Stomach (tissue), 8 donors: ENCODE measurements at regions not wholly inside any gene's neighbourhood (a gene's known extent, or its start where the extent isn't known, plus 50 kb on each side); places are given as distances from the start of the nearest gene placed in this dataset.
A peak's percentile ranks its signal among the peaks of the same experiment; 100 is the strongest.

Experiments
- DNase-seq, 2 donors: peaks; one replicate each; pipeline versions ENCODE4 v3.0.0 to v3.0.0-alpha.2; 2013 to 2019
- H3K27ac ChIP-seq, 5 donors: fragments of 200-600 bp in 4 of 5; sonication (generic) in 4 of 5; one replicate each; pipeline ENCODE4 v1.5.1; 2013 to 2019; ENCODE audit warnings: mild to moderate bottlenecking in 1 of 5, moderate library complexity in 1 of 5
- H3K27me3 ChIP-seq, 3 donors: fragments of 200-600 bp; sonication (generic); one replicate each; pipeline ENCODE4 v1.5.1; 2017 to 2019; ENCODE audit warnings: mixed run types in 1 of 3
- H3K36me3 ChIP-seq, 4 donors: fragments of 200-600 bp; sonication (generic); 1 replicate in 3 of 4; 2 replicates in 1 of 4; pipeline ENCODE4 v1.5.1; 2016 to 2019
- H3K4me1 ChIP-seq, 4 donors: fragments of 200-600 bp; sonication (generic); one replicate each; pipeline ENCODE4 v1.5.1; 2016 to 2019
- H3K4me3 ChIP-seq, 4 donors: fragments of 200-600 bp; sonication (generic) in 3 of 4; one replicate each; pipeline ENCODE4 v1.5.1; 2016 to 2019; ENCODE audit warnings: mild to moderate bottlenecking in 1 of 4
- H3K9me3 ChIP-seq, 4 donors: fragments of 200-600 bp; sonication (generic); one replicate each; pipeline ENCODE4 v1.5.1; 2016 to 2019
- CTCF ChIP-seq, 7 experiments: fragments of 450-650 bp in 4 of 7; fragments of 200-600 bp in 3 of 7; sonication (generic) in 3 of 7; IDR thresholded peaks; one replicate each; pipeline ENCODE4 v1.5.1; 2016 to 2019; ENCODE audit warnings: antibody characterized with exemption in 7 of 7, control low read depth in 2 of 7, mild to moderate bottlenecking in 1 of 7
- EP300 ChIP-seq: sonication (generic); formaldehyde crosslinking; IDR thresholded peaks from one replicate; pipeline ENCODE4 v1.6.1; 2017; ENCODE audit warnings: antibody characterized with exemption
- POLR2A ChIP-seq, 4 donors: fragments of 450-650 bp; IDR thresholded peaks; one replicate each; pipeline ENCODE4 v1.6.1; 2016; ENCODE audit warnings: antibody characterized with exemption in 4 of 4, control low read depth in 2 of 4, mild to moderate bottlenecking in 1 of 4, moderate library complexity in 1 of 4
- POLR2AphosphoS5 ChIP-seq, 3 donors: sonication (generic); formaldehyde crosslinking; IDR thresholded peaks; one replicate each; pipeline ENCODE4 v1.6.1; 2016; ENCODE audit warnings: antibody characterized with exemption in 3 of 3
- WGBS, 5 donors: extraction: QIAGEN DNeasy Blood & Tissue Kit in 3 of 5; methylation state at CpG; one replicate each; pipeline versions ENCODE4 v1.1.5 to v1.1.7; 2013 to 2018; 5-methylcytosine and 5-hydroxymethylcytosine counted together
- intact Hi-C: fragments of 100-400 bp; cut with DNase I; formaldehyde crosslinking; loops from one replicate; pipeline ENCODE4 v1.15.1; 2023; ENCODE audit warnings: low total_unique reads
- donor health status: healthy with polysubstance abuse.
- donor health status: Bipolar disorder and iron deficiency.
- donor health status: healthy.

GRCh38 chr13:58992478-58993042, 1171.2 kb downstream of the DIAPH3 start:
- no peaks in the 10 kb centered on the region for H3K27me3 ChIP-seq
- no peaks in the 10 kb centered on the region for H3K9me3 ChIP-seq
- peaks cover 0 to 6% (median 0%) of the 10 kb centered on the region in 4 donors for H3K4me1 ChIP-seq
- intact Hi-C loops: no loop called here
- H3K36me3 ChIP-seq: no peaks in the 10 kb centered on the region
- TF ChIP-seq CTCF (IDR thresholded peaks at IDR 0.05) (no peak), POLR2A (IDR thresholded peaks at IDR 0.05) (no peak), EP300 (no peak), POLR2AphosphoS5 (IDR thresholded peaks at IDR 0.05) (no peak)
- 59 to 75% (median 65%) methylated on average over 5 of the region's 5 CpGs for WGBS, 5 donors
- no peak overlapping the region for H3K27ac ChIP-seq
- peak overlapping the region in 2 of 4 donors; percentile 2 to 8 for H3K4me3 ChIP-seq
- no peak for DNase-seq

GRCh38 chr13:58994077-58994476, 1169.7 kb downstream of the DIAPH3 start:
- whole genome bisulfite sequencing, 5 donors: 84 to 90% (median 84%) methylated on average over 4 of the region's 4 CpGs
- TF ChIP-seq POLR2A (IDR thresholded peaks at IDR 0.05) (no peak), EP300 (no peak), CTCF (IDR thresholded peaks at IDR 0.05) (no peak), POLR2AphosphoS5 (IDR thresholded peaks at IDR 0.05) (no peak)
- H3K9me3 ChIP-seq: no peaks in the 10 kb centered on the region
- peaks cover 0 to 6% (median 0%) of the 10 kb centered on the region in 4 donors for H3K4me1 ChIP-seq
- no peak overlapping the region for H3K4me3 ChIP-seq
- DNase-seq: peak in 1 of 2 donors; percentile 4
- intact Hi-C loops: no loop called here
- no peak overlapping the region for H3K27ac ChIP-seq
- H3K36me3 ChIP-seq: no peaks in the 10 kb centered on the region
- H3K27me3 ChIP-seq: no peaks in the 10 kb centered on the region

GRCh38 chr13:58994777-58995176, 1169.0 kb downstream of the DIAPH3 start:
- Histone ChIP-seq H3K27ac (no peak overlapping the region), H3K4me1 (peaks cover 0 to 6% (median 0%) of the 10 kb centered on the region in 4 donors), H3K36me3 (no peaks in the 10 kb centered on the region), H3K9me3 (no peaks in the 10 kb centered on the region), H3K4me3 (no peak overlapping the region), H3K27me3 (no peaks in the 10 kb centered on the region)
- peak in 1 of 2 donors; percentile 10 for DNase-seq
- no peak for TF ChIP-seq POLR2A (IDR thresholded peaks at IDR 0.05)
- TF ChIP-seq POLR2AphosphoS5 (IDR thresholded peaks at IDR 0.05): no peak
- TF ChIP-seq EP300: no peak
- no peak for TF ChIP-seq CTCF (IDR thresholded peaks at IDR 0.05)
- intact Hi-C loops: no loop called here

- Histone ChIP-seq H3K4me3 (no peak overlapping the region), H3K9me3 (peaks cover 0 to 3% (median 0%) of the 10 kb centered on the region in 4 donors), H3K4me1 (no peaks in the 10 kb centered on the region), H3K27me3 (no peaks in the 10 kb centered on the region), H3K27ac (no peak overlapping the region), H3K36me3 (no peaks in the 10 kb centered on the region)
- intact Hi-C loops: no loop called here
- TF ChIP-seq EP300: no peak
- no peak for TF ChIP-seq POLR2AphosphoS5 (IDR thresholded peaks at IDR 0.05)
- 23 to 44% (median 28%) methylated on average over 2 of the region's 2 CpGs for WGBS, 5 donors
- DNase-seq: no peak
Measured at GRCh38 chr13:58998716-58999115, 1165.0 kb downstream of the DIAPH3 start.

- Histone ChIP-seq H3K27me3 (no peaks in the 10 kb centered on the region), H3K36me3 (no peaks in the 10 kb centered on the region), H3K4me1 (no peaks in the 10 kb centered on the region), H3K9me3 (peaks cover 0 to 8% (median 0%) of the 10 kb centered on the region in 4 donors), H3K27ac (no peak overlapping the region), H3K4me3 (no peak overlapping the region)
- DNase-seq: no peak
- TF ChIP-seq POLR2AphosphoS5 (IDR thresholded peaks at IDR 0.05) (no peak), EP300 (no peak), CTCF (IDR thresholded peaks at IDR 0.05) (no peak), POLR2A (IDR thresholded peaks at IDR 0.05) (no peak)
- 92 to 99% (median 96%) methylated on average over 2 of the region's 2 CpGs for WGBS, 5 donors
- intact Hi-C loops: no loop called here
Measured at GRCh38 chr13:58999851-59000250, 1163.9 kb downstream of the DIAPH3 start.
